GM23248 (cell line): ENCODE measurements at regions not wholly inside any gene's neighbourhood (a gene's known extent, or its start where the extent isn't known, plus 50 kb on each side); places are given as distances from the start of the nearest gene placed in this dataset.

Source experiments
- DNase-seq: peaks from one replicate; pipeline ENCODE4 v3.0.0-alpha.2; 2015
- H2AFZ ChIP-seq: fragments of 200-600 bp; sonication (generic); 2 replicates; pipeline ENCODE4 v1.6.1; 2016; ENCODE audit warnings: antibody characterized with exemption
- H3F3A ChIP-seq: fragments of 200-600 bp; sonication (generic); 2 replicates; pipeline ENCODE4 v1.6.1; 2016; ENCODE audit warnings: mild to moderate bottlenecking, antibody characterized with exemption, mixed run types; ENCODE audit not compliant: insufficient read depth
- H3K27ac ChIP-seq: fragments of 200-600 bp; sonication (generic); 2 replicates; pipeline ENCODE4 v1.5.1; 2016; ENCODE audit warnings: mild to moderate bottlenecking
- H3K27me3 ChIP-seq: fragments of 200-600 bp; sonication (generic); replicated peaks from 2 replicates; pipeline ENCODE4 v1.6.1; 2016; ENCODE audit warnings: mild to moderate bottlenecking; ENCODE audit not compliant: insufficient read depth
- H3K36me3 ChIP-seq: fragments of 200-600 bp; sonication (generic); 2 replicates; pipeline ENCODE4 v1.6.1; 2016; ENCODE audit warnings: low read depth, mild to moderate bottlenecking
- H3K4me1 ChIP-seq: fragments of 200-600 bp; sonication (generic); 2 replicates; pipeline ENCODE4 v1.6.1; 2016; ENCODE audit warnings: mild to moderate bottlenecking; ENCODE audit not compliant: insufficient read depth
- H3K4me2 ChIP-seq: fragments of 200-600 bp; sonication (generic); one replicate; pipeline ENCODE4 v1.6.1; 2016; ENCODE audit warnings: mild to moderate bottlenecking; ENCODE audit not compliant: unreplicated experiment
- H3K4me3 ChIP-seq: fragments of 200-600 bp; sonication (generic); 2 replicates; pipeline ENCODE4 v1.5.1; 2016; ENCODE audit warnings: mild to moderate bottlenecking
- H3K79me2 ChIP-seq: fragments of 200-600 bp; sonication (generic); 2 replicates; pipeline ENCODE4 v1.6.1; 2016; ENCODE audit warnings: mild to moderate bottlenecking; ENCODE audit not compliant: insufficient read depth
- H3K9ac ChIP-seq: fragments of 200-600 bp; sonication (generic); 2 replicates; pipeline ENCODE4 v1.6.1; 2016; ENCODE audit warnings: mild to moderate bottlenecking
- H3K9me2 ChIP-seq: fragments of 200-600 bp; sonication (generic); 2 replicates; pipeline ENCODE4 v1.6.1; 2016; ENCODE audit warnings: mixed run types, mild to moderate bottlenecking, moderate library complexity; ENCODE audit not compliant: insufficient read depth
- H3K9me3 ChIP-seq: fragments of 200-600 bp; sonication (generic); one replicate; pipeline ENCODE4 v1.6.1; 2017; ENCODE audit warnings: low read depth
- H4K20me1 ChIP-seq: fragments of 200-600 bp; sonication (generic); 2 replicates; pipeline ENCODE4 v1.6.0; 2016; ENCODE audit not compliant: insufficient read depth
- EZH2 ChIP-seq: fragments of 200-600 bp; sonication (generic); IDR thresholded peaks from 2 replicates; pipeline ENCODE4 v1.6.1; 2018; ENCODE audit warnings: antibody characterized with exemption, mild to moderate bottlenecking; ENCODE audit not compliant: insufficient read depth, poor library complexity, severe bottlenecking
- EZH2phosphoT487 ChIP-seq: fragments of 200-600 bp; sonication (generic); IDR thresholded peaks from 2 replicates; pipeline ENCODE4 v1.6.1; 2018; ENCODE audit warnings: antibody characterized with exemption, moderate library complexity, mild to moderate bottlenecking, low read depth; ENCODE audit not compliant: insufficient read depth
- WGBS, 2 experiments: methylation state at CpG; one replicate each; pipeline ENCODE4 v1.1.6; 2015 to 2017; ENCODE audit warnings: low lambda C conversion rate in 2 of 2, low coverage in 1 of 2; ENCODE audit errors: missing lambda C conversion rate in 2 of 2; 5-methylcytosine and 5-hydroxymethylcytosine counted together
- in situ Hi-C: fragments of 300-500 bp; cut with MboI; formaldehyde crosslinking; loops from 2 replicates; pipeline ENCODE4 v1.15.0; 2020

DNA sequence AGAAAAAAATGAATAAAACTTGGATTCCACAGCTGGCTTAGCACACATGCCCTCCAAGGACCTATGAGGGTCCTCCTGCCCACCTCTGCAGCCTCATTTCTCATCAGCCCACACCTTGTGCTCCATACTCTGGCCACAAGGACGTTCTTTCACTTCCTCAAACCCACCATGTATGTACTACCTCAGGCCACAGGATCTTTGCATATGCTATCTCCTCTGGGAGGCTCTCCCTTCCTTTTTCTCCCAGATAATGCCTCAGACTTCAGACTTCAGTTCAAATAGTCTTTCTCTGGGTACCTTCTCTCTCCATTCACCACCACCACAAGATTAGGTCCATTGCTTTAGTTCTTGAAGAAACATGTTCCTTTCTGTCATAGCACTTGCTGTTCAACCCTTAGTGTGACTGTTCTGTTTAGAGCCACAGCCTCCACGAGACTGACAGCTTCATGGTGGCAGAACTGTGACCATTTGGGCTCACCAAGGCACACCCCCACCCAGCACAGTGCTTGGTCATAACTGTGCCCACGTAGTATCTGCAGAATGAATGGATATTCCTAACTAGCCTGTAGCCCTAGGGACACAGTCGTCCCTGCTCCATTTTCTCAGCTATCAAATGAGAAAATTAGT is 146.7 kb upstream of the LRFN2 start:
- Histone ChIP-seq H4K20me1 (no peaks in the 10 kb centered on the region), H3K27ac (no peak overlapping the region), H3K4me1 (no peaks in the 10 kb centered on the region), H3K4me2 (no peak overlapping the region), H2AFZ (no peak overlapping the region), H3K27me3 (peaks cover 15% of the 10 kb centered on the region), H3K9ac (no peak overlapping the region), H3K9me2 (no peaks in the 10 kb centered on the region), H3F3A (no peaks in the 10 kb centered on the region), H3K4me3 (no peak overlapping the region), H3K79me2 (no peaks in the 10 kb centered on the region), H3K36me3 (no peaks in the 10 kb centered on the region), H3K9me3 (no peaks in the 10 kb centered on the region)
- no peak for TF ChIP-seq EZH2phosphoT487
- TF ChIP-seq EZH2: no peak
- WGBS, 2 experiments: 43 to 47% methylated on average over 4 of the region's 4 CpGs
- no peak for DNase-seq
- in situ Hi-C loops: no loop called here

GRCh38 chr6:40733290-40733689 is 146.1 kb upstream of the LRFN2 start:
- H2AFZ ChIP-seq: no peak overlapping the region
- H3F3A ChIP-seq: no peaks in the 10 kb centered on the region
- H3K27ac ChIP-seq: no peak overlapping the region
- 57 to 68% methylated on average over 1 of the region's 1 CpG for WGBS, 2 experiments
- H3K4me2 ChIP-seq: no peak overlapping the region
- no peaks in the 10 kb centered on the region for H4K20me1 ChIP-seq
- H3K79me2 ChIP-seq: no peaks in the 10 kb centered on the region
- H3K9me2 ChIP-seq: no peaks in the 10 kb centered on the region
- H3K9ac ChIP-seq: no peak overlapping the region
- H3K4me1 ChIP-seq: no peaks in the 10 kb centered on the region
- H3K4me3 ChIP-seq: no peak overlapping the region
- H3K36me3 ChIP-seq: no peaks in the 10 kb centered on the region
- TF ChIP-seq EZH2: no peak
- TF ChIP-seq EZH2phosphoT487: no peak
- no peaks in the 10 kb centered on the region for H3K9me3 ChIP-seq
- H3K27me3 ChIP-seq: peaks cover 12% of the 10 kb centered on the region
- no peak for DNase-seq
- in situ Hi-C loops: no loop called here

- WGBS, 2 experiments: 76 to 83% methylated on average over 3 of the region's 3 CpGs
- Histone ChIP-seq H3K4me2 (no peak overlapping the region), H3F3A (no peaks in the 10 kb centered on the region), H3K9me3 (no peaks in the 10 kb centered on the region), H3K4me1 (no peaks in the 10 kb centered on the region), H3K79me2 (no peaks in the 10 kb centered on the region), H2AFZ (no peak overlapping the region), H3K4me3 (no peak overlapping the region), H3K27me3 (peaks cover 12% of the 10 kb centered on the region), H3K36me3 (no peaks in the 10 kb centered on the region), H3K27ac (no peak overlapping the region), H3K9ac (no peak overlapping the region), H3K9me2 (no peaks in the 10 kb centered on the region), H4K20me1 (no peaks in the 10 kb centered on the region)
- no peak for TF ChIP-seq EZH2phosphoT487
- TF ChIP-seq EZH2: no peak
- DNase-seq: no peak
- in situ Hi-C loops: no loop called here
These were observed 145.7 kb upstream of the LRFN2 start for GRCh38 chr6:40732878-40733277.

DNA sequence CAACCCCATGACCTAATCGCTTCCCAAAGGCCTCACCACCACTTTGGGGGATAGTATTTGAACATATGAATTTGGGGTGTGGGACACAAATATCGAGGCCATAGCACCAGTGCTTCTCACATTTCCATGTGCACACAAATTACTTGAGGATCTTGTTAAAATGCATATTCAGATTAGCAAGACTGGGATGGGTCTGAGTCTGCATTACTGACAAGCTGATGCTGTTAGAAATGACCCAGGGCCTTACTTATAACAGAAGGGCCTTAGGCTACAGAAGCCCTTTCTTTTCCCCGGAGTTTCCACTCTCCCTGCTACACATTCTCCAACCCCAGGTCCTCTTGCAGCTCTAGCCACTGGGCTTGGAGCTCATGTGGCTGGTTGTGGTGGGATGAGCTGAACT is 141.5 kb upstream of the LRFN2 start:
- no peak overlapping the region for H3K4me3 ChIP-seq
- in situ Hi-C loops: no loop called here
- H3K4me1 ChIP-seq: peaks cover 7% of the 10 kb centered on the region; the same call in 1 of the 2 replicates
- WGBS, 2 experiments: 56 to 57% methylated on average over 3 of the region's 3 CpGs
- no peaks in the 10 kb centered on the region for H3F3A ChIP-seq
- no peak overlapping the region for H3K27ac ChIP-seq
- no peaks in the 10 kb centered on the region for H3K27me3 ChIP-seq
- H3K36me3 ChIP-seq: no peaks in the 10 kb centered on the region
- no peak overlapping the region for H2AFZ ChIP-seq
- no peaks in the 10 kb centered on the region for H3K9me2 ChIP-seq
- TF ChIP-seq EZH2phosphoT487: no peak
- TF ChIP-seq EZH2: no peak
- no peak for DNase-seq
- H3K9ac ChIP-seq: no peak overlapping the region
- H4K20me1 ChIP-seq: no peaks in the 10 kb centered on the region
- H3K9me3 ChIP-seq: no peaks in the 10 kb centered on the region
- no peak overlapping the region for H3K4me2 ChIP-seq
- no peaks in the 10 kb centered on the region for H3K79me2 ChIP-seq

- in situ Hi-C loops: no loop called here
- no peaks in the 10 kb centered on the region for H3K9me2 ChIP-seq
- H3K4me1 ChIP-seq: peaks cover 9% of the 10 kb centered on the region; the same call in 1 of the 2 replicates
- H3K27ac ChIP-seq: no peak overlapping the region
- no peak overlapping the region for H3K4me3 ChIP-seq
- no peak overlapping the region for H3K4me2 ChIP-seq
- H3K9ac ChIP-seq: no peak overlapping the region
- H3K9me3 ChIP-seq: no peaks in the 10 kb centered on the region
- TF ChIP-seq EZH2phosphoT487: no peak
- no peaks in the 10 kb centered on the region for H3K36me3 ChIP-seq
- H3F3A ChIP-seq: no peaks in the 10 kb centered on the region
- H3K27me3 ChIP-seq: no peaks in the 10 kb centered on the region
- no peaks in the 10 kb centered on the region for H4K20me1 ChIP-seq
- no peak overlapping the region for H2AFZ ChIP-seq
- no peak for DNase-seq
- 89 to 92% methylated on average over 1 of the region's 1 CpG for WGBS, 2 experiments
- H3K79me2 ChIP-seq: no peaks in the 10 kb centered on the region
These were observed 140.1 kb upstream of the LRFN2 start for GRCh38 chr6:40727271-40727670.
